ENCODE measurements at regions not wholly inside any gene's neighbourhood (a gene's known extent, or its start where the extent isn't known, plus 50 kb on each side); places are given as distances from the start of the nearest gene placed in this dataset.

GRCh38 chr18:46297124-46297523 is 192.9 kb downstream of the HAUS1 start:
- peak; percentile 21 for DNase-seq

- peak; percentile 29 for DNase-seq
Measured at GRCh38 chr18:46297621-46298020, 193.4 kb downstream of the HAUS1 start.

DNA sequence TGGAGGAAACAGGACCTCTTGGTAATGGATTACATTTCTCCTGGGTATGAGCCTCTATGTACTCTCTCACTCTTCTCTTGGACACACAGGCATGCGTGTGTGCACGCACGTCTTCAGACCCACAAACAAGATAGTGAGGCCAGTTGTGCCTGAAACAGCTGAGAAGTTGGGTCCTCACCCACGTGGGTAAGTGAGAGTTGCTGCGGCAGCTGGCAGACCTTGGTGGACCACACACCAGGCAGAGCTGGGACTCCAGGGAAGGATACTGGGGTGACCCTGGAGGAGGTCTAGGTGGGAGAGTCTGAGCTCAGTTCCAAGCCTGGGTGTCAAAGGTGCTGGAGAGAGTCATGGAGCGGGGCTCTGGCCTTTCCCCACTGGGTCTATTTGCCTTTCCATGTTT is 194.3 kb downstream of the HAUS1 start:
- DNase-seq: no peak

GRCh38 chr18:46299465-46300008 is 195.4 kb downstream of the HAUS1 start:
- DNase-seq: no peak

GRCh38 chr18:46301081-46301480 is 196.9 kb downstream of the HAUS1 start:
- peak; percentile 45 for DNase-seq

DNA sequence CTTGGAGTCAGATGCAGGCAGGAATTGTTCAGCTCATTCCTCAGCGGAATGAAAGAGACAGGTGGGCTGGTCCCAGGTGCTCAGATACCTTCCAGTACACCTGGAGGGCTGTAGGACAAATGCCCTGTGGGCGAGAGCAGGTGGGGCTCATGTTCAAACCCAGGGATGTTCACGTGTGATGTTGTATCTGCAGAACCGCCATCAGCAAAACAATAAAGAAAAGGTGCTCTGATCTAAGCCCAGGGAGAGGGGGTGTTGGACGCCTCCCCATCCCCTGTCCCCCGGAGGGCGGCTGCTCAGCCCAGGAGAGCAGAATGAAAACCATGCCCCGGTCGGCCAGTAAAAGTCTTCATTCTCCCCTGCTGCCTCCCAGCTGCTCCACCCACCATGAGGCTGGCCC is 197.4 kb downstream of the HAUS1 start:
- DNase-seq: peak; percentile 13

DNA sequence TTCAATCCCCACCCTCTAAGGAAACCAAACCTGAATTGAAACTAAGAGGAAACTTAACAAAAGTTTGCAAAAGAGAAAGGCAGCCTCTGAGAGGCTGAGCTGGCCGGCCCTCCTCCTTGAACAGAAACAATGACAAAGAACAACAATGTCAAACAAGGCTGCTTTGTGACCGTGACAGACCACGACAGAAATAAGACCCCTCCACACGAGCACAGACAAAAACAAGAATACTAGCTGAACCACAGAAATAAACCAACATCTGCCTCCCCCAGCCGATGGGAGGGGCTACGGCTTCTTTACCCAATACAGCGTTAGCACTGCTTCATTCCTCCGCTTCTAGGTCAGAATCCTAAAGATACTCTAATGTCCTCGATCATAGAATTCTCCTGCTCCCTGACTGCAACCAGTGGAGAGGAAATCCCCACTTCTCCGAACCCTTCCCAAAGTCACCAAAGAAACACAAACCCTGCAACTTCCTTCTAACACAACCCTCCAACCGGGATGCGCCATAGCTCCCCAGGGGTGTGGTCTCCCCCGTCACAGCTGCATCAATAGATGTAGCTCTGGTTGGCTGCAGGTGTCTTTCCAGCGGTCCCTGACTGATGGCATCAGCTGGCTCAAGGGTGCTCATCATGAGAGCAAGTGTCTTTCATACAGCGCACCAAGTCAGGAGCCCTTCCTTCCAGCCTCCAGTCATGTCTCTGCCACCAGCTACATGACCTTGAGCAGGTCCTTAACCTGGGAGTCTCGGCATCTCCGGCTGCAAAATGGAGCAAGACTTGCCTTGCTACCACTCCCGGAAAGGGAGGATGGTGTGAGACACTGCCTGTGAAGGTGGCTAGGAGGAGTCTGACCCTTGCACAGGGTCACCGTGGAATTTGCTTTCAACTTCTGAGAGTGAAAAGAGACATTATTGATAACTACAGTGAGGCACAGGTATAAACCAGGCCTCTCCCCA is 198.6 kb downstream of the HAUS1 start:
- peak; percentile 17 for DNase-seq

GRCh38 chr18:46310258-46310657 is 206.1 kb downstream of the HAUS1 start:
- peak; percentile 20 for DNase-seq

DNA sequence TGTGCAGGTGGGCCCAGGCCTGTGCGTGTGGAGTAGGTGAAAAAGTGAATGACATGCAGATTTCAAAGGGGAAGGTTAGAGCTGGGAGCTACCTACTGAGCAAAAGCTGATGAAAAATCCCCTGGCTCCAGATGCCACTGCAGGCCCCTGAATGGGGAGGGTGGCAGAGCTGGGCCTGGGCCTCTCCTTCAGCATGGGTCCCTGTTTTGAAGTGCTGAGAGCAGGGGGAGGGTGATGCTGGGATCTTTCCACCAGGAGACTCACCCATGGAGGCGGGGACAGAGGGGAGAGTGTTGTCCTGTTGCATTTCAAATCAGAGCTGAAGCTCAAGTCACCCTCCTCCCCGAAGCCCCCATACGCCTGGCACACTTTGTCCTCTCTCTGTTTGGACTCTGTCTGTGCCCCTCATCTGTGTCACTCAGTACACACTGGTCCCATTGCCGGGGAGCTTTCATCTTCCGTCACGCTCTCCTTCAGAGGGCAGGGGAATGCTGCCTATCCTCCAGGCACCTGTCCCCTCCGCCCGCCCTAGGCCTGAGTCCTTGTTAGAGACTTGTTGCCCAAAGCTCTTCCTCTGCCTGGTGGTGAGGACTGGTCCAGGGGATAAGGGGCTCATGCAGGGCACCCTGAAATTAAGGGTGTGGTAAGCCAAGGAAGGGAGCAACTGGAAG is 206.6 kb downstream of the HAUS1 start:
- DNase-seq: peak; percentile 33

DNA sequence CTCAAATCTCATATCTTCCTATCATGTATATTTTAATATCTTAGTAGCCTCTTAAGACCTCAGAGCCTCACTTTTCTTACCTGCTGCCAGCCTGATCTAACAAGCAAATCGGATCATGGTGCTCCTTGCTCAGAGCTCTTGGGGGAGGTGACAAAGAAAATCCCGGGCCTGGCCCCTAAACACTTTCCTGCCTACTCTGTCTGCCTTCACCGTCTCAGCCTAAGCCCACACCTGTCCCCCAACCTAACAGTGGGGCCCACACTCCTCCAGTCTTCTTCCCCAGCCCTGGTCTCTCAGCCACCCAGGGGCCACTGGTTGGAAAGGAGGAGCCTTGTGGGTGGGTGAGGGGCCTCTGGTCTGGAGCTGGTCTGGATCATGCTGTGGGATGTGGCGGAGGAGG is 207.3 kb downstream of the HAUS1 start:
- peak; percentile 4 for DNase-seq

- DNase-seq: no peak
Measured at GRCh38 chr18:46312221-46312620, 208.0 kb downstream of the HAUS1 start.

- peak; percentile 19 for DNase-seq
Measured at GRCh38 chr18:46313521-46313920, 209.3 kb downstream of the HAUS1 start.

DNA sequence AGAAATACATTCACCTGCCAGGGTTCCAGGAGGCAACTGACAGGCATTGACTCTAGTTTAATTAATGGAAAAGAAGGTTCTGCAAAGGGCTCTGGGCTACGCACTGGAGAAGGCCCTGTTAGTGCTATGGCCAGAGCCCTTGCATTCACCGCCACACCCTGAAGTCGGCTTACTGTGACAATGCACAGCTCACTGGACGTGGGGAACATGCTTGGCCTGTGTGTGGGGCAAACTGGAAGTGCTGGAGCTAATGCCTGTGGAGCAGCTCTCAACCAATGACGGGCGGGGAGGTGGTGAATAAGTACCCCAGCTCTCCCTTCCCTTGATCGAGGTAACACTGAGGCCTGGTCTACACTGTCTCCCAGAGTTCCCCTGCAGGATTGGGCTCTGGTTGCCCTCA is 209.8 kb downstream of the HAUS1 start:
- DNase-seq: peak; percentile 15

DNA sequence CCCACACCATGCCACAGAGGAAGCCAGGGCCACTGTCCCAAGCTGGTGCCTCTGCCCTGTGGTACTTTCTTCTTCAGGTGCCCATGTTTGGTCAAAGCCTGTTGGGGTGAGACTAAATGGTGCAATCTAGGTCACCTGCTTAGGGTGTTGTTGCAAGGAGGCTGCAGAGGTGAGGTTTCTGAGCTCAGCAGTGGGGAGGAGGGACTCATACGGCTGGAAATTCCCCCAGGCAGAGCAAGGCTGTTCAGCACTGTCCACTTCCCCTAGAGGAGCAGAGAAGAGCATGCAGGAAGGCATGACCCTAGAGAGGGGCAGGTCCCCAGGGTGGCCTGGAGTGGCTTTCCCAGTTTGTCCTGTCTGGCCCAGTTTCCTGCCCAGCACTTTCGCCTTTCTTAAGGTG is 211.0 kb downstream of the HAUS1 start:
- peak; percentile 5 for DNase-seq

DNA sequence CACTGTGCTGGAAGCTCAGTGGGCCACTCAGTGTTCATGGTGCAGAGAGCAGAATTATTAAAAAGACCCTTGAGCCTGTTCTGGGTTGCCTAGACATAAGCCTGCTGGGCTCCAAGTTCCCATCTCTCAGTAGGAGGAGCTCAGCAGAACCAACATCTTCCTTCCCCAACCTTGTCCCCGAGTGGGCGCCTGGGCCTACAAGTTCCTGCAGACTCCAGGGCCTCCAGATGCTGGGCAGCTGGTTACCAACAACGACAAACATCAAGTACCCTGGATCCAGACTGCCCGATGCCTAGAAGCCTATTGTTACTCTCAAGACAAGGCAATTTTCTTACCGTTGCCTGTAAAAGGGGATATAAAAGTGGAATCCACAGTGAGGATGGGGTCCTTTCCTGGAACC is 214.2 kb downstream of the HAUS1 start:
- peak; percentile 5 for DNase-seq

GRCh38 chr18:46319783-46320182 is 215.6 kb downstream of the HAUS1 start:
- no peak for DNase-seq

DNA sequence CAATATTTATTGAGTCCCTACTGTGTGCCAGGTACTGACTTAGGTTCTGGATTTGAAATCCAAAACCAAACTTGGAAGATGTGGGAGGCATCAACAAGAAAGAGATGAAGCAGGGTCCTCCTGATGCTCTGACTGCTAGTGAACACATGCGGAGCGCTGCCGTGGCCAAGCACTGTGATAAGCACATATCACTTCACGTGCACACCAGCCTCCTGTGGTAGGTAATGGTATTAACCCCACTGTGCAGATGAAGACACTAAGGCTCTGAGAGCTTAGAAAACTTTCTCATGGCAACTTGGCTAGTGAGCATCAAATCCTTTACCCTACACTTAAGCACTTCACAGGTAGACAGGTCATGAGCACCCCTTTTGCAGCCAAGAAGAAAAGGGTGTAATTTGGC is 216.1 kb downstream of the HAUS1 start:
- DNase-seq: peak; percentile 12

- DNase-seq: peak; percentile 11
Measured at GRCh38 chr18:46320928-46321711, 216.9 kb downstream of the HAUS1 start.

DNA sequence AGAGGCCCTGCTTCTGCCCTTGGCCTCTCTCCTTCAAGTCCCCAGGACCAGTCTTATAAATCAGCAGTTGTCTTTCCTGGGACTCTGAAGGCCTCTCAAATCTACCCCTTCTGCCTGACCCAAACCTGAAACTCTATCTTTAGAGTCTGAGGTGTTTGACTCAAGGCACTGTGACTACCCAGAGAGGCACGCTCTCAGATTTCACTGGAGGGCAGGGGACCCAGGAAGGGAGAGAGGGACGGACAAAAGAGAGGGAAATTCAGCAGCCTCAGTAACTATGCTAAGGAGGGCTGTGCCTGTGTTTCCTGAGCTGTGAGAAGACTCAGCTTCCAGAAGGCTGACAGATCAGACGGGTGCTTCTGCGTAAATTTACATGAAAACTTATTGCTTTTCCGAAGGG is 217.8 kb downstream of the HAUS1 start:
- peak; percentile 2 for DNase-seq

DNA sequence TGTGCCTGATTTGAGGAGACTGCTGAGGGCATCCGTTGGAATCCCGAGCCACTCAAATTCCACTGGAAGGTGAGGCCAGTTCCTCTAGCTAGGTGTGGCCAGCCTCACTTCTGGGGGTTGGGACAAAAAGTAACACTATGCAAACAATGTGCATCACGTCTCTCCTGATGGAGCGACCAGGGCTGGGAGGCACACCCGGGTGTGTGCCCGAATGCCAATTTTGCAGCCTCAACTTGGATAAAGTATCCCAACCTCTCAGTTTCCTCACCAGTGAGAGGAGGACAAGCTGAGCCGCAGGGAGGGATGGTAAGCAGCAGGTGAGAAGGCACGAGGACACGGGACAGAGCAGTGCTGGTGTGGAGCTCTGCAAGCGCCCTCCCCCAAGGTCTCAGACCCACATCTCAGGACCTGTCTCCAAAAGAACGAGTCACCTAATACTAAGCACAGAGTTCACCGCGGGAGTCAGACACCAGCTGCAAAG is 218.3 kb downstream of the HAUS1 start:
- DNase-seq: peak; percentile 16

- DNase-seq: peak; percentile 21
Measured at GRCh38 chr18:46322941-46323340, 218.8 kb downstream of the HAUS1 start.

- DNase-seq: no peak
Measured at GRCh38 chr18:46324087-46324955, 220.1 kb downstream of the HAUS1 start.

All from right forelimb (tissue), 1 donor.